Gastroesophageal sphincter (tissue), 3 donors: ENCODE measurements at regions not wholly inside any gene's neighbourhood (a gene's known extent, or its start where the extent isn't known, plus 50 kb on each side); places are given as distances from the start of the nearest gene placed in this dataset.

Experiments used
- CTCF ChIP-seq, 4 experiments: fragments of 200-600 bp in 2 of 4; fragments of 450-650 bp in 2 of 4; sonication (generic) in 1 of 4; IDR thresholded peaks; one replicate each; pipeline ENCODE4 v1.5.1; 2017 to 2019; ENCODE audit warnings: antibody characterized with exemption in 4 of 4, mild to moderate bottlenecking in 2 of 4, moderate library complexity in 2 of 4
- POLR2AphosphoS5 ChIP-seq: sonication (generic); formaldehyde crosslinking; IDR thresholded peaks from one replicate; pipeline ENCODE4 v1.6.1; 2017; ENCODE audit warnings: antibody characterized with exemption

GRCh38 chr4:81737865-81738559 lies 266.3 kb upstream of the RASGEF1B start:
- TF ChIP-seq POLR2AphosphoS5 = no peak
- TF ChIP-seq CTCF (IDR thresholded peaks at IDR 0.05) = no peak
